ENCODE measurements at regions not wholly inside any gene's neighbourhood (a gene's known extent, or its start where the extent isn't known, plus 50 kb on each side); places are given as distances from the start of the nearest gene placed in this dataset.

DNA sequence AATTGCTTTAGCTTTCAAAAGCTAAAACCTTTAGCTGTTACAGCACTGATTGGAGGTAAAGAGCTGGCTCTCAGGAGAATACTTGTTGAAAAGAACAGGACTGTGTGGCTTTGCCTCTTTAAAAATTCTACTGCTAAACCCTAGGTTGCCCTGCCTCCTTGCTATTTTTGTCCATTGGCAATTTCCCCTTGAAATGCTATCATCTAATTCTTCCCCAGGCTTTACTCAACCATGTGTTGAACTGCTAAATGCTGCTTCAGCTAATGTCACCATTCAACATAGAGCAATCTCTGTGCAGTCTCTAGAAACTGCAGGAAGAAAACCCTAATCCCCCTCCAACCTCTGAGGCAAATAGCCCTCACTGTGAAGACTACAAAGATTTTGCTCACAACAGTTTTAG is 203.7 kb upstream of the ARX start:
- DNase-seq (ENCODE audit: low read depth in 2 of 2), result no peak

DNA sequence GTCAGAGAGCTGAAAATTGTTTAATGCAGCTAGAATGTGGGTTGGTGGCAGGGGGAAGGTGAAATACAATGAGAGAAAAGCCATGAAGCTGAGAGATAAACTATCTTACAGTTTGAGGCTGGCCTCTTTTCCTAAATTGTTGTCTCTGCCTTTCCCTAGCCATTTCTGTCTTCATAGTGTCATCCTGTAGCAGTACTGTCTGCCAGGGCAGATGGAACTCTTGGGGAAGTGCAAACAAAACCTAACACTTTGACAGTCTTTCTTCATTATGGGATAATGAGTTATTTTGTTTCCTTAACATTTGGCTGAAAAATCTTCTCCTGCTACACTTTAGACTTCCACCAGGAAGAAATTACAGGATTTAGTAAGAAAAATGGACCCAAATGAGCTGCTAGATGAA is 197.8 kb upstream of the ARX start:
- no peak for DNase-seq (ENCODE audit: low read depth in 2 of 2)

DNA sequence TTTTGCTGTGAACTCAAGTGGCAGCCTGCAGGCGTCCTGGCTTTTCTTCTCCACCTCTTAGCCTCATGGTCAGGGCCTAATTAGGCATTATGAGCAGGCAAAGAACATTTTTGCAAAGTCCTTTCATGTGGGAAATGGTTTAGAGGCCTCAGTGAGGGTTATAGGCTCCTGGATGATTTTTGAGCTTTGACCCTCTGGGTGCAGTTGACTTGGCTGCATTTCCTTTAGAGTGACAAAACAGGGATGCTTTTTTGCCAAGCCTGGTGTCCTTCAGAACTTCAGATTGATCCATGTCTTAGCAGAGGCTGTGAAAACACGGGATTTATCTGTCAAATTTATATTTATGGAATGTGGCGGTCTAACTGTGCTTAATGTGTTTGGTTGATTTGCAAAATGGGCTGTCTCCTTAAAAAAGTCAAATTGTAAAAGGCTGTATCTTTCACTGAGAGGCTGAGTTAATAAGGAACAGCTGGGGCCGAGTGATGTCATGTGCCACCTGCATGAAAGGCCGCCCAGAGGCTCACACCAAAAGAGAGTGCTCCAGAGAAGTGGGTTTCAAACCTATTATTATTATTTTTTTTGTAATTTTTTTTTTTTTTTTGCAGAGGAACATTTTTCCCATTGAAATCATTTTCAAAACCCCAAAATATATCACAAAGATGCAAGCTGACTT is 192.2 kb upstream of the ARX start:
- no peak for DNase-seq (ENCODE audit: low read depth in 2 of 2)

DNA sequence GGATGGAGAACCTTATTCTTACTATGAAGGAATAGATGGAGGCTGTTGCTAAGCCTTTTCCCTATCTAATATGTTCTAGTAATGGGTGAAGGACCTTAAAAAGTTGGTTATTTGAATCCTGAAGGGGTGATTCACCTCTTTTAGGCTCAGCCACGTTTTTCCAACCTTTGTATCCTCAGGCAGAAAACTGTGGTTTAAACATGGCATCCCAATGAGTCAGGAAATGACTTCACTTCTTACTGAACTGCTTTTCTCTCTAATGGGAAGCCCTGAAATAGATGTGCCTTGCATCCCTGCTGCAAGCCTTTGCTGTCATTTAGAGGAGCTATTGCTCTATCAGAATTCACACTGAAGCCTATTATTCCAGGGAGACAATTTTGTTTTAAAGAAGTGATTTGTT is 191.0 kb upstream of the ARX start:
- DNase-seq (ENCODE audit: low read depth in 2 of 2), result no peak

DNA sequence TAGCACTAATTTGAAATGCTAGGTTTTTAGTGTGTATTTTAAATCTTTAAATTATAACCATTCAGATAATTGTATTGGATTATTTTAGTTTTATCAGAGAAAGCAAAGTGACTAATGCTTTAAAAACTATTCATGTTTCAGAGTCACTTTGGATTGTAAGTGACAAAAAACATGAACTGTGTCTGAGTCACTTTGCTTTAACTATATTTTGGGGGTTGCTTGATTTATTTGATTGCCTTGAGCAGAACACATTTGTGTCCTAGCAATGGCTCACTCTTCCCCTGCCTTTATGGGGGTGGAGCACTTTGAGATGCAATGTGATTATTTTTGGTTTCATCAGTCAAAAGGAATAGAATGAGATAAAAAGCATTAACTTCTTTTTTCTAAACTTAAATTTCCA is 188.4 kb upstream of the ARX start:
- DNase-seq (ENCODE audit: low read depth in 2 of 2), result no peak

DNA sequence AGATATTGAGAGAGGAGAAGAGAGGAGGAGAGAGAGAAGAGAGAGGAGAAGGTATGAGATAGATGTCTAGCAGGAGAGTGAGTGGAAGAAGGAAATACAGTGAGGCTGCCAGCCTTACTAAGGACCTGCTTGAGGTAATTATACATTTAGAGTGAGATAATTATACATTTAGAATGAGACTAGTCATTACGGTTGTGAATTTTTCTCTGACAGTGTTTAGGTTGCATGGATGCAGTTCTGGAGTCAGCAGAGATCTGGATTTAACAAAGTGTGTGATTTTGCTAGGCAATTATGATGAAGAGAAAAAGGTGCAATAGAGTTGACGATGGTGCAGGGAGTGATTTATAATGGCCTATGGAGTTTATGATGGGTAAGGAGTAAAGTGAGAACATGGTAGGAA is 187.1 kb upstream of the ARX start:
- no peak for DNase-seq (ENCODE audit: low read depth in 2 of 2)

DNA sequence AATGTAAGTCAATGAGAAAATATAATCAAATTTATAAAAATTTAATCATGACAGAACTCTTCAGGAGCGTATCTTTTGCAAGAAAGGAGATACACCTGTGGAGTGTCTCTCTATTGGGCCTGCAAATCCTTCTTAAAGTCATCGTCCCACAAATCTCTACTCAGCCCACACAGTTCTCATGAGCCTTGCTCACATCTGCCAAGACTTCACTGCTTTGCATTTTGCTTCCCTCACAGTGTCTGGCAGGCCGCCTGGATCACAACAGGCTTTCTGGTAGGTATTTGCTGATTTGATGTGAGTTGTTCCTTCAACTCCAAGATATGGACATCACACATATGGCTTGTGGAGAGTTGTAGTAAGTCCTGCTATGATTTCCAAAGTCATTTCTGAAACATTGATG is 183.1 kb upstream of the ARX start:
- no peak for DNase-seq (ENCODE audit: low read depth in 2 of 2)

DNA sequence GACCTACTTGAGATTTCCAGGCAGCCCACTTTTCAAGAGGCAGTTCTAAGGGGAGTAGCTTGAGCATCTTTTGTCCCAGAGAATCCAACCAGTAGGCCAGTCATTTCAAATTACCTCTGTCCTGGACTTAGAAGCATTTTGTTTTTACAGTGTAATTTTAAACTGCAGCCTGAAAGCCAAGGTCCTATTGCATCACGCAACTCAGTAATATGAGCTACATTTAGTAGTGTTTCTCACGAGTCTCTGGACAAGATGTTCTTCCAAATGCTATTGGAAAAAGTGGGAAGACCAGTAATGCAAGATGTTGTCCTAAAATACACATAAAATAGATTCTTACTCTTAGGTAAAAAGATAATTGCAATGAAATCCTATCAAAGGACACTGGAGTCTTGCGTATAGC is 182.5 kb upstream of the ARX start:
- DNase-seq (ENCODE audit: low read depth in 2 of 2), result no peak

DNA sequence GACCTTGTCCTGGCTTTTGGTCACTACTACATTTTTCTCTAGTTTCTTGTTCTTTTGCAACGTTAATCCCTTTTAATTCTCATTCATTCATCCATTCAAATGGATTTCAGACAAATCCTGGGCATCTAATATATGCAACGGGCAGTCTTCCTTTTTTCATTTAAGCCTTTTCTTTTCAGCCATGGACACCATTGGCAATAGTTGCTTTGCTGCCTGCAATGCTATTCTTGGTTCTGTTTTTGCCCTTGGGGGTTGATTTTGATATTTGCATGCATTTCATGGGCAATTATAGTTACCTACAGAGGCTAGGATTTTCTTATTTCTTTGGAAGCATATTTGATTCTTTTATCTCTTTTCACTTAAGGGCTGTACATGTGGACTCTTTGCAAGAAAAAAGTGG is 180.5 kb upstream of the ARX start:
- DNase-seq (ENCODE audit: low read depth in 2 of 2), result no peak

DNA sequence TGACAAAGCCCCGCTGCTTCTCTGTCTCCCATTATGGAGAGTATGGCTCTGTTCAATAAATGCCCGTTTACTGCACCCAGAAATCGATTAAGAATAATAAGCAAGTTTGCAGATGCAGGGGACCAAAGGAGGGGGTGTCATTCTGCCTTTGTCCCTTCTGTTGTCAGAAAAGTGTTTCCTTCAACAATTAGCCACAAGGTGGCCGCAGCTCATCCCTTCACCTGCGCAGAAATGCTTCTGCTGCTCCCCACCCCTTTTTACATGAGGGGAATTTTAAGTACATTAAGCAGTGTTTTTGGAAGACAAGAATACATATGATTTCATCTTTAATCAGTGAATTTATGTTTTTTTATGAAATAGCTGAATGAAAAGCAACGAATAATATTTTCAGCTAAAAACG is 175.6 kb upstream of the ARX start:
- no peak for DNase-seq (ENCODE audit: low read depth in 2 of 2)

DNA sequence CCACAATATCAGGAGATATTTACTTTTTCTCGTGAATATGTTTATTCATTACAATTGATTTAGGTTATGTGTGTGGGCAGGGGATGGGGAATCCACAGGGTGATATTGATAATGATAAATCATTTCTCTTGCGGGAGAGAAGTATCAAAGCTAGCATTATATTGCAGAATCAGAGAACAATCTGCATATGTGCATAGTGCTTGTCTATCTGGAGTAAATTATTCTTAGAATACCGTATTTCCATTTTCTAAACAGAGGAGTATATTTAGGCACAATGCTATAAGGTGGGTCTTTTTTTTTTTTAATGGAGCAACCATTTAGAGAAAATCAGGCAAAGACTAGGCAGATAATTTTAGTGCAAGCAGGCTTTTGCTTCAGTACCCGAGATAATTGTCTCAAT is 166.0 kb upstream of the ARX start:
- DNase-seq (ENCODE audit: low read depth in 2 of 2), result no peak

DNA sequence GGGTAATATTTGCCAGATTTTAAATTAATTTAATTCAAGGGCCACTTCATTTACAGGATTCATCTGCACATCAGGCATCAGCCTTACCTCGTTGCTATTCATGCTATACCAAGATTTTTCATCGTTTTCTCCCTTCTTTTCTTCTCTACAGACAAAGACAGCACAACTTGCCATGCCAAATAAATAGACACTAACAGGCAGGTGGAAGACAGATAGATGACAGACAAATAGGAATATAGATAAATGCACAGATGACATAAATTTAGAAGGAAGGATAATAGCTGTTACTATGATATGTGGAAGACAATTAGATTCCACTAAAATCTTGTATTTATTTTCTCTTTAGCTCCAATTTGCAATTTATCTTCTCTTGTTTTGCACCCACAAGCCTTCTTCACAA is 164.5 kb upstream of the ARX start:
- DNase-seq (ENCODE audit: low read depth in 2 of 2), result no peak

DNA sequence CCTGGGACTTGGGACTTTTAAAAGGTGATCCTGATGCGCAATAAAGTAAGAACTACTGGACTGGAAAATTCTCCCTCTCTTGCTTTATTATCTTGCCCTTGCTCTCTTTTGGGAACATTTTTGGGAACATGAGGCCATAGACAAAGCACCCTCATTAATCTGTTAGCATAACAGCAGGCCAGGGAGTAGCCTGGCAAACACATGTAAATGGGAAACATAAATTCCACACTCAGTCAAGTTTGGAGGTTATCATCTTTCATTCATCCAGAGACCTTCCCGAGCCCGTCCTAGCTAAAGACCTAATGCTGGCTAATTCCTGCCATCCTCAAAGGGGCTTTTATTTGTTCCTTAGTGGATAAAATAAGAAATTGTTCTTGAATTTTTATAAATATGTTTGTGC is 162.8 kb upstream of the ARX start:
- no peak for DNase-seq (ENCODE audit: low read depth in 2 of 2)

DNA sequence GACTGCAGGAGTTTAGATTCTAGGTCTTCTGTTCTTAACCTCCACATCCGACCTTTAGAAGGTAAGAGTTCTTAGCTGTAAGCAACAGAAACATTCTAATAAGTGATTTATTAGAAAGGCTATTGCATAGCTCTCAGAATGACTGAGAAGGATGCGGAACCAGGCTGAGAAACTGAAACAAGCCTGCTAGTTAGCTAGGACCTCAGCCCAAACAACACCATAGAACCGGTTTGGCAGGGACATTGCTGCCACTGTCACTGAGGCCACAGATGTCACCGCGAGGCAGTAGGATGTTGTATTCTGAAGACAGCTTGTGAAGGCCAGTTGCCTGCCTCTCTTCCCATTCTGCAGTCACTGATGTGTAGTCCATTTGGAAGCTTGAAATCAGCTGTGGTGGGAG is 160.0 kb upstream of the ARX start:
- no peak for DNase-seq (ENCODE audit: low read depth in 2 of 2)

DNA sequence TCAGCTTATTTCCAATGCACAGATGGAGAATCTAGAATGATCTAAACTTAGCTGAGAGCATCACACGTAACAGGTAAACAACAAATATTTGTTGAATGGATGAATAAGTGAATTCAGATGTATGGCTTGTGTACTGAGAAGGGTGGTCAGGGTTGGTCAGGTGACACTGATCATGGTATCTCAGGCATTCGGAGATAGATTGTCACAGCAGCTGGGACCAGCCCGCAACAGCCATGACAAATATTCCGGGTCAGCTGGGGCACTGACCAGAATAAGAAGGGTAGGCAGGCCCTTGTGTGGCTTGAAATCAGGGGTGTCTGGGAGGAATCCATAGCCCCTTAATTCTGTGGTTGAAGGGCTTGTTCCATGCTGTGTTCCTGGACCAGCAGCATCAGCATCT is 159.4 kb upstream of the ARX start:
- no peak for DNase-seq (ENCODE audit: low read depth in 2 of 2)

DNA sequence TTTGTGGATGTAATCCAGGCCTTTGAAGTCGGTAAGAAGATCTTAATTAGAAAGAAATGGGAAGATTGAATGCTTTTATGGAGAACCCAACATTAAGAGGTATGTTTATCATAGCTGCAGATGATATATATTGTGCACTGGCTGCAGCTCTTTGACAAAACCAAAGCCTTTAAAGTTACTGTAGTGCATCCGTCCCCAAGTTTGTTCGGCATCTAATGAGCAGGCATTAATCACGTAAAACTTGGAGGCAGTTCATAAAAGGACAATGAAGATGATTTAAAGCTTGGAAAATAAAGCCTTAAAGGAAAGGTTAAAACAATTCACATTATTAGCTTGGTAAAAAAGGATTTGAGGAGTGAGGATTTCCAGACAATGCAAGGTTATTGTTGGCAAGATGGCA is 150.8 kb upstream of the ARX start:
- no peak for DNase-seq (ENCODE audit: low read depth in 2 of 2)

DNA sequence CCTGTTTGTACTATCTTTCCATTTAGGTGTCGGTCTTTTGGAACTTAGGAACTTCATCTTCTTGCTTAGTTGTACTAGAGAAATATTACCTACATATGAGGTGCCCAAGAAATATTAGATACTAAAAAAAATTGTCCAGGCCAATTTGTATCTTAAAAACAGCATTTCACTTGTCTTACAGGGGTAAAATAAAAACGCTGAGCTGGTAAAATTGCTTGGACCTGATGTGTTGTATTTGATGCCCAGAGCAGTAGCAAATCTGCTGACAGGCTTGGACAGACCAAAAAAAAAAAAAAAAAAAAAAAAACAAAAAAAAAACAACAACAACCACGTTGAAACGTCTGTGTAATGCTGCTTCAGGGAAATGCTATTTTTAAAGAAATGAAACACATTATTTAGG is 150.4 kb upstream of the ARX start:
- DNase-seq (ENCODE audit: low read depth in 2 of 2), result no peak

DNA sequence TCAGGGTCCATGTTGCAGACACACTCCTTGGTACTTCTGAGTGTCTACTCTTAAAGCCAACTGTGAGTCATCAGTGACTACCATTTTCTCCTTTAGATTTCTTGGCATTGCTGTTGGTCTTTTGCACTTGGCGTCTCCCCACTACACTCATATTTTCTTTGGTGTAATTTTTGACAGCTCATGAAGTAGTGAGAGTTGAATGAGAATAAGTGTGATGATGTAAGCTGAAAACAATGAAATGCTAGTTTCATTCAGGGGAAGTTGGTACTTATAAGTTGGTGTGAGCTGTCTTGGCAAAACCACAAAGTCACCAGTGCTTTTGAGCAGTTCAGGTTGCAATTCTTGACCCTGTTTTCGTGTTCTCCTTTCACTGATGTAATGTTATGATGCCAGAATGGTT is 142.9 kb upstream of the ARX start:
- no peak for DNase-seq (ENCODE audit: low read depth in 2 of 2)

DNA sequence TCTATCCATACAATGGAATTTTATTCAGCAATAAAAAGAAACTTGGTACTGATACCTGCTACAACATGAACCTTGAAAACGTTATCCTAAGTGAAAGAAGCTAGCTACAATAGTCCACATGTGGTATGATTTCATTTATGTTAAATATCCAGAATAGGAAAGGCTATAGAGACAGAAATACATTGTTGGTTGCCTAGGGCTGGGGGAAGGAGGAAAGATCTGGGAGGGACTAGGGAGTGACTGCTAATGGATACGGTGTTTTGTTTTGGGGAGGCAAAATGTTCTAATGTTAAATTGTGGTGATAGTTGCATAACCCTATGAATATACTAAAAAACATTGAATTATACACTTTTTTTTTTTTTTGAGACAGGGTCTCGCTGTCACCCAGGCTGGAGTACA is 141.1 kb upstream of the ARX start:
- DNase-seq (ENCODE audit: low read depth in 2 of 2), result no peak

DNA sequence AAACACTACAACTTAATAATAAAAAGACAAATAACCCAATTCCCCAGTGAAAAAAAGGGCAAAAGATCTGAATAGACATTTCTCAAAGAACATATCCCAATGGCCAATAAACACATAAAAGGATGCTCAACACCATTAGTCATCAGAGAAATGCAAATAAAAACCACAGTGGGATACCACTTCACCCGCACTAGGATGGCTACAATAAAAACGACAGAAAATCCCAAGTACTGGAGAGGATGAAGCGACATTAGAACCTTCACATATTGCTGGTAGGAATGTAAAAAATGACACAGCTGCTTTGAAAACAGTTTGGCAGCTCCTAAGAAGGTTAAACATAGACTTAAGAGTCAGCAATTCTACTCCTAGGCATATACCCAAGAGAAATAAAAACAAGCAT is 140.6 kb upstream of the ARX start:
- no peak for DNase-seq (ENCODE audit: low read depth in 2 of 2)

DNA sequence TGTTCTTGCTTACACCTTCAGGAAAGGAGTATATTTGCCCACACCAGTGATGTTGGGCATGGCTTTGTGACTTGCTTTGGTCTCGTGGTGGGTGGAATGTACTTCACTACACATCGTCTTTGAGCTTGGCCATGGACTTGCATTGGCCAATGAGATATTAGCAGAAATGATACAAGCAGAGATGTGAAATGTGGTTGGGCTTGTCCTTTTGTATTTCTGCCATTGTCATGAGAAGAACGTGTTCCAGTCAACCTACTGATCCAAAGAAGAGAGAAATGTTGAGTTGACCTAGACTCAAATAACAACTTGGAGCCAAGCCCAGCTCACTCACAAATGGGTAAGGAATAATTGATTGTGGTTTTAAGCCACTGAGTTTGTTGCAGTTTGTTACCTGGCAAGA is 138.4 kb upstream of the ARX start:
- DNase-seq (ENCODE audit: low read depth in 2 of 2), result no peak

DNA sequence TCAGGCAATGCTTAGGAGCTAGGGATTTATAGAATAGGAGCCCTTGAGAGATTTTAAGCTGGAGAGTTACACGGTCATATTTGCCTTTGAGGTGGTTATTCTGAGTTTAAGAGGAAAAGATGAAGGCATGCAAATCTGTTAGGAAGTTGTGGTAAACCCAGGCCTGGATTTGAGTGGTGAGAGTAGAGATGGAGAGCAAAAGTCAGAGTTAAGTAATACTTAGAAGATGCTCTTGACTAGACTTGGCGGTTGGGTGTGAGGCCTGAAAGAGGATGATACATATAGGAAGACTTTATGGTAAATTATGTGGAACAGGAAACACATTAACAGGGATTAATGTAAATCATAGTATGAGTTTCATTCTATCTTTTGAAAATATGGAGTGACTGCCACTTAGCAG is 136.0 kb upstream of the ARX start:
- DNase-seq (ENCODE audit: low read depth in 2 of 2), result no peak

DNA sequence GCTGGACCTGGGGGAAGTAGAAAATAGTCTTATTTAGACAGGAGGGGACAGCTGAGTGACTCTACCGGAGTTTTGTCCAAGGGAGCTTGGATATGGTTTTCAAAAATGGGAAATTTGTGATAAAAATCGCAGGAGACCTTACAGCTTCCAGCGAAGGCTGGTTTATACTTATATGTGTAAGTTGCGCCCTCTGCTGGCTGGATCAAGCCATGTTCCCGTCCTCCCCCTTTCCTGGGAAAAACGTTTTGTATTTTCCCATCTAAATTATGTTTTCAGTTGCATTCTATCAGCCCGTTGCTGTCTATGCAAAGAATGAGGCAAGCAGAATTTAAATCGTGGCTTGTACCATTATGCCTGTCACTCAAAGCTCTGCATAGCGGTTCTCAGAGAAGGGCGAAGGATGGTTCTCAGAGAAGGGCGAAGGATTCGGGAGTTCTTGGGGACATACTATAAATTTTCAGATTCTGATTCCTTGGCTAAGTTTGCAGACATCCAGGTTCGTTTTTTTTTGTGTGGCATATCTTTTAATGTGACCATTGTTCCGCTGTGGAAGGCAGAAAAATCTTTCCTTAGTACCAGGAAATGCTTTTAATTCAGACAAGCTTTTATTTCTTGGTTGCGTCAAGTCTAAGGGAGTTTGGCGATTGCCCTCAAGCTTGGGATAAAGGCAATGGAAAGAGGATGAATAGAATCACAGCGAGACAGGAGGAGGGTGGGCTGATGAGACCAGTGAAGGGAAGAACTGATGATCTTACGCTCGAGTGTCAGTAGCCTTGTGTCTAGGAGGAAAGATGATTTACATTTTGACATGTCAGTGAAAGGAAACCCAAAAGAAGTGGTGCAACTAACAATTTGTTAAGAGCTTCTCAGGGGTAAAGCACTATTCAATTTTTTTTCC is 128.5 kb upstream of the ARX start:
- DNase-seq (ENCODE audit: low read depth in 2 of 2), result peak; percentile 1 to 21

DNA sequence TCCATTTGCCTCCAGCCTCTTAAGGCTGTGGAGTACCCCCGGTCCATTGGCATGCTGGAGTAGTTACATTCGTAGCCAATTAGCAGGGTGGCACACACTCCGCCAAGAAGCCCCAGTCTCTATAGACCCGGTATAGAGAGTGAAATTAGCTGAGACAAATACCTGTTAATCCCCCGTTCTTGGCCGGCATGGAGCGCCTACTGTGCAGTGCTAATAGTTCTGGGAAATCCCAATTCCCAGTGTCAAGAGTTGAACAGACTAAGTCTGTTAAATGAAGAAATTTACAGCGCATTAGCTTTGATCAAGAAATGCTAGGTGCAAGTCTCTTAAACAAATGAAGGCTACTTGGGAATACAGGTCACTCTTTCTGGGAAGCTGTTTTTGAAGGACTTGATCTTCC is 127.8 kb upstream of the ARX start:
- no peak for DNase-seq (ENCODE audit: low read depth in 2 of 2)
